Small intestine (tissue), 7 donors: ENCODE measurements at regions not wholly inside any gene's neighbourhood (a gene's known extent, or its start where the extent isn't known, plus 50 kb on each side); places are given as distances from the start of the nearest gene placed in this dataset.
A peak's percentile ranks its signal among the peaks of the same experiment; 100 is the strongest.

Experiments used
- DNase-seq, 2 donors: peaks; one replicate each; pipeline versions ENCODE4 v3.0.0 to v3.0.0-alpha.2; 2013
- FAIRE-seq: peaks from 2 replicates; lab custom pipeline; 2012; peaks lifted over from hg19 to GRCh38; lab: Jason Lieb, UNC
- H3K27ac ChIP-seq, 3 donors: one replicate each; pipeline ENCODE4 v1.5.1; 2013; ENCODE audit warnings: low read length in 2 of 3, mild to moderate bottlenecking in 2 of 3, control low read depth in 1 of 3, inconsistent platforms in 1 of 3, low read depth in 1 of 3, moderate library complexity in 1 of 3
- H3K27me3 ChIP-seq, 3 donors: one replicate each; pipeline ENCODE4 v1.6.1; 2013; ENCODE audit warnings: low read length in 3 of 3, inconsistent platforms in 1 of 3; ENCODE audit not compliant: control insufficient read depth in 3 of 3, insufficient read depth in 3 of 3
- H3K36me3 ChIP-seq, 3 donors: one replicate each; pipeline ENCODE4 v1.6.1; 2013; ENCODE audit warnings: low read length in 3 of 3, inconsistent platforms in 1 of 3, low read depth in 1 of 3, mild to moderate bottlenecking in 1 of 3, moderate library complexity in 1 of 3; ENCODE audit not compliant: control insufficient read depth in 3 of 3, insufficient read depth in 2 of 3
- H3K4me1 ChIP-seq, 3 donors: one replicate each; pipeline ENCODE4 v1.6.1; 2013; ENCODE audit warnings: low read length in 2 of 3, inconsistent platforms in 1 of 3, low read depth in 1 of 3, mild to moderate bottlenecking in 1 of 3, moderate library complexity in 1 of 3; ENCODE audit not compliant: control insufficient read depth in 3 of 3, insufficient read depth in 2 of 3
- H3K4me3 ChIP-seq, 3 donors: one replicate each; pipeline ENCODE4 v1.5.1; 2013; ENCODE audit warnings: low read length in 3 of 3, control low read depth in 1 of 3, inconsistent platforms in 1 of 3, low read depth in 1 of 3, mild to moderate bottlenecking in 1 of 3, moderate library complexity in 1 of 3
- H3K9me3 ChIP-seq, 2 donors: one replicate each; pipeline ENCODE4 v1.6.1; 2013; ENCODE audit warnings: low read depth in 1 of 2, low read length in 1 of 2; ENCODE audit not compliant: control insufficient read depth in 2 of 2, insufficient read depth in 1 of 2
- WGBS, 3 donors: extraction: QIAGEN DNeasy Blood & Tissue Kit; methylation state at CpG; one replicate each; pipeline ENCODE4 v1.1.7; 2013; 5-methylcytosine and 5-hydroxymethylcytosine counted together
- donor health status: healthy with polysubstance abuse.
- donor health status: control.
- donor health status: control.
- donor health status: Bipolar disorder and iron deficiency.
- donor health status: healthy.

- peak in 1 of 2 donors; percentile 25 for DNase-seq
- Histone ChIP-seq H3K4me3 (no peak overlapping the region), H3K4me1 (no peaks in the 10 kb centered on the region), H3K36me3 (no peaks in the 10 kb centered on the region), H3K9me3 (no peaks in the 10 kb centered on the region), H3K27me3 (no peaks in the 10 kb centered on the region), H3K27ac (no peak overlapping the region)
- 38 to 52% (median 40%) methylated on average over 3 of the region's 3 CpGs for WGBS, 3 donors
- no peak for FAIRE-seq
Measured at GRCh38 chr13:59363313-59363712, 800.4 kb downstream of the DIAPH3 start.

- no peak overlapping the region for H3K27ac ChIP-seq
- no peak for FAIRE-seq
- no peaks in the 10 kb centered on the region for H3K4me1 ChIP-seq
- H3K27me3 ChIP-seq: no peaks in the 10 kb centered on the region
- no peak for DNase-seq
- no peaks in the 10 kb centered on the region for H3K36me3 ChIP-seq
- no peaks in the 10 kb centered on the region for H3K9me3 ChIP-seq
- H3K4me3 ChIP-seq: no peak overlapping the region
- WGBS, 3 donors: 59 to 68% (median 68%) methylated on average over 4 of the region's 4 CpGs
Measured at GRCh38 chr13:59363947-59364346, 799.8 kb downstream of the DIAPH3 start.

GRCh38 chr13:59364641-59365085 lies 799.1 kb downstream of the DIAPH3 start:
- H3K4me3 ChIP-seq: no peak overlapping the region
- no peaks in the 10 kb centered on the region for H3K4me1 ChIP-seq
- no peaks in the 10 kb centered on the region for H3K9me3 ChIP-seq
- 69 to 72% (median 69%) methylated on average over 7 of the region's 7 CpGs for WGBS, 3 donors
- H3K36me3 ChIP-seq: no peaks in the 10 kb centered on the region
- DNase-seq: no peak
- no peaks in the 10 kb centered on the region for H3K27me3 ChIP-seq
- H3K27ac ChIP-seq: no peak overlapping the region
- no peak for FAIRE-seq

GRCh38 chr13:59367467-59367866 lies 796.3 kb downstream of the DIAPH3 start:
- WGBS, 3 donors: 64 to 78% (median 73%) methylated on average over 5 of the region's 5 CpGs
- FAIRE-seq (no peak), DNase-seq (no peak)
- Histone ChIP-seq H3K27me3 (no peaks in the 10 kb centered on the region), H3K9me3 (no peaks in the 10 kb centered on the region), H3K36me3 (no peaks in the 10 kb centered on the region), H3K27ac (no peak overlapping the region), H3K4me3 (no peak overlapping the region), H3K4me1 (no peaks in the 10 kb centered on the region)

GRCh38 chr13:59367904-59368303 lies 795.8 kb downstream of the DIAPH3 start:
- no peaks in the 10 kb centered on the region for H3K9me3 ChIP-seq
- no peak overlapping the region for H3K4me3 ChIP-seq
- 81 to 89% (median 86%) methylated on average over 3 of the region's 3 CpGs for WGBS, 3 donors
- no peaks in the 10 kb centered on the region for H3K36me3 ChIP-seq
- FAIRE-seq: no peak
- no peaks in the 10 kb centered on the region for H3K27me3 ChIP-seq
- H3K27ac ChIP-seq: no peak overlapping the region
- no peak for DNase-seq
- no peaks in the 10 kb centered on the region for H3K4me1 ChIP-seq

GRCh38 chr13:59368693-59369092 lies 795.0 kb downstream of the DIAPH3 start:
- no peaks in the 10 kb centered on the region for H3K27me3 ChIP-seq
- DNase-seq (no peak), FAIRE-seq (no peak)
- no peaks in the 10 kb centered on the region for H3K36me3 ChIP-seq
- no peaks in the 10 kb centered on the region for H3K4me1 ChIP-seq
- H3K4me3 ChIP-seq: no peak overlapping the region
- H3K9me3 ChIP-seq: no peaks in the 10 kb centered on the region
- H3K27ac ChIP-seq: no peak overlapping the region
- 45 to 67% (median 60%) methylated on average over 3 of the region's 3 CpGs for WGBS, 3 donors

GRCh38 chr13:59371229-59371628 lies 792.5 kb downstream of the DIAPH3 start:
- Histone ChIP-seq H3K4me3 (no peak overlapping the region), H3K36me3 (no peaks in the 10 kb centered on the region), H3K9me3 (no peaks in the 10 kb centered on the region), H3K27ac (no peak overlapping the region), H3K4me1 (no peaks in the 10 kb centered on the region), H3K27me3 (no peaks in the 10 kb centered on the region)
- 82 to 88% (median 87%) methylated on average over 1 of the region's 1 CpG for WGBS, 3 donors
- DNase-seq: no peak
- no peak for FAIRE-seq

GRCh38 chr13:59373341-59373740 lies 790.4 kb downstream of the DIAPH3 start:
- no peaks in the 10 kb centered on the region for H3K9me3 ChIP-seq
- no peaks in the 10 kb centered on the region for H3K36me3 ChIP-seq
- DNase-seq (no peak), FAIRE-seq (no peak)
- H3K4me3 ChIP-seq: no peak overlapping the region
- no peaks in the 10 kb centered on the region for H3K4me1 ChIP-seq
- H3K27ac ChIP-seq: no peak overlapping the region
- no peaks in the 10 kb centered on the region for H3K27me3 ChIP-seq
- WGBS, 3 donors: 81 to 90% (median 88%) methylated on average over 1 of the region's 1 CpG

GRCh38 chr13:59374691-59375090 lies 789.0 kb downstream of the DIAPH3 start:
- FAIRE-seq: no peak
- WGBS, 3 donors: 69 to 76% (median 73%) methylated on average over 3 of the region's 3 CpGs

More at GRCh38 chr13:59374691-59375090, 789.0 kb downstream of the DIAPH3 start:
- Histone ChIP-seq H3K4me1 (no peaks in the 10 kb centered on the region), H3K27ac (no peak overlapping the region), H3K4me3 (no peak overlapping the region), H3K36me3 (no peaks in the 10 kb centered on the region), H3K27me3 (no peaks in the 10 kb centered on the region), H3K9me3 (no peaks in the 10 kb centered on the region)
- no peak for DNase-seq
